T-helper 1 cell treated with Interleukin-12 subunit alpha and Interleukin-12 subunit beta and Interleukin-4 antibody, amounts not matched to agents 30 μg/mL and 1 μg/mL, for 36 hours (primary cell): ENCODE measurements at regions not wholly inside any gene's neighbourhood (a gene's known extent, or its start where the extent isn't known, plus 50 kb on each side); places are given as distances from the start of the nearest gene placed in this dataset.
"Not testable (repeated sequence)": the region's sequence is repeated elsewhere in the genome, so short reads cannot be mapped to it uniquely, and the experiment has no call there.

ENCODE experiments used
- H3K27ac Mint-ChIP-seq: one replicate; pipeline ENCODE4 v1.8.0; 2021; ENCODE audit warnings: mild to moderate bottlenecking, mixed read lengths
- H3K27me3 Mint-ChIP-seq: one replicate; pipeline ENCODE4 v1.8.0; 2021; ENCODE audit warnings: low read depth, mixed read lengths
- H3K36me3 Mint-ChIP-seq: one replicate; pipeline ENCODE4 v1.8.0; 2021; ENCODE audit warnings: low read depth, mixed read lengths
- H3K4me1 Mint-ChIP-seq: one replicate; pipeline ENCODE4 v1.8.0; 2021; ENCODE audit warnings: low read depth, mixed read lengths
- H3K4me3 Mint-ChIP-seq: one replicate; pipeline ENCODE4 v1.8.0; 2021; ENCODE audit warnings: mild to moderate bottlenecking, moderate library complexity, mixed read lengths
- H3K9me3 Mint-ChIP-seq: one replicate; pipeline ENCODE4 v1.8.0; 2021; ENCODE audit warnings: mixed read lengths

DNA sequence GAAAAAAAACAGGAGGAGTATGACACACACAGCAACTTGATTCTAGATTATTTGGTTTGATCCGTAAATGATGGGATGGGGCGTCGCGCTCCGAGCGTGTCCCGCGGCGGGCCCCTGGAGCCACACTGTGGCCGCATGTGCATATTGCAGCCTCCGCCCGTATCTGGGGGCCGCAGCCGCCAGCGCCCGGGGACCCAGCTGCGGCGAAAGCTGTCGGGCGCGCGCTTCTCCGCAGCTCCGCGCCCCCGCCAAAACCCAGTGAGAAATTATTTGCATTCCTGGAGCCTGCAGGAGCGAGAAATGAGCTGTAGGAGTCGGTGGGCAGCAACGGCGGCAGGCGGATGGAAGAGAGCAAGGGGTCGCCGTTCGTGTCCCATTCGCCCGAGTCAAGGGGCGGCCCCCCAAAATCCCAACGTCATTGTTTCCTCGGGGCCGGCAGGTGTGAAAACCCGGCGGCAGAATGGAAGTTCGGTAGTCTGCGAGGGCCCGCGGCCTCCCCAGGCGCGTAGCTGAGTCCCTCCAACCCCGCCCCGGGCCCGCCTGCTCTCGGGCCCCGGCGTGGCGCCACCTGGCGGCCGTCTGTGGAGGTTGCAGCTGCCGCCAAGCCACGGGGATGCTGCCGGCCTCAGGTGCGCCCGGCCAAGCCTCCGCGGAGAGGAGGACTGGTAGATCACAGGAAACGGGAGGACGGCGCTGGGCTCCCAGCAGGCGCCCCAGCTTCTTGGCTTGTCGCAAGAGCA lies 86.8 kb downstream of the FAM72B start:
- H3K4me3 Mint-ChIP-seq = peak overlapping the region; percentile 48
- H3K4me1 Mint-ChIP-seq, H3K9me3 Mint-ChIP-seq, H3K36me3 Mint-ChIP-seq, H3K27me3 Mint-ChIP-seq, H3K27ac Mint-ChIP-seq: not testable (repeated sequence)

DNA sequence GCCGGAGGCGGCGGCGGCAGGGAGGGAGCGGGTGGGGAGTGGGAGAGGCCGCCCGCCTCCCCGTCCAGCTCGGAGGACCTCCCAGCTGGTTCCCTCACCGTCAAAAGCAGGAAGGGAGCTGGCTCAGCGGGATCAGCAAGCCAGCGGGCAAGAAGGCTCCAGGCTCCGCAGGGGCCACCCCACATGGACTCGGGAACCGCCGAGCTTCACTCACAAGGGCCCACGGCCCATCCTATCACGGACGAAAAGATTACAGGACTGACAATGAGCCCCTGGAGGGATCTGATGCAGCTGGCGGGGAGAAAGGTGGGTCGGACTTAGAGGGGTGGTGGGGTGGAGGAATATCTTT lies 86.3 kb downstream of the FAM72B start:
- H3K9me3 Mint-ChIP-seq, H3K27me3 Mint-ChIP-seq, H3K27ac Mint-ChIP-seq, H3K4me3 Mint-ChIP-seq, H3K36me3 Mint-ChIP-seq, H3K4me1 Mint-ChIP-seq: not testable (repeated sequence)

DNA sequence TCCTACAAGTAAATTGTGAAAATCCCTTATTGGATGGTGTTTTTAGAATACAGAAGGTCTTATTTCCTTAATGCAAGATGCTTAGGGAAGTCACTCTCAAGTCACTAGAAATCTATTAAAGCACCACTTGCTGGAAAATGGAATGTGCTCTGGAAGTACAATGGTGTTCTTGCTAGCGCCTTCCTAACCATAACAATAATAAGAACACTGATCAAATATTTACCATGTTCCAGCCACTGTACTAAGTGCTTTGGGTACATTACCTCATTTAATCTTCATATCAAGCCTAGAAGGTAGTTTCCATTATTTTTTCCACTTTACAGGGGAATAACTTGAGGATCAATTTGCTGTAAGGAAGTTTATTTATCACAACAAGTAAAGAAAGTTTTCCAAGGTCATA lies 75.1 kb downstream of the FAM72B start:
- H3K27ac Mint-ChIP-seq, H3K4me3 Mint-ChIP-seq, H3K36me3 Mint-ChIP-seq, H3K27me3 Mint-ChIP-seq, H3K4me1 Mint-ChIP-seq, H3K9me3 Mint-ChIP-seq: not testable (repeated sequence)

DNA sequence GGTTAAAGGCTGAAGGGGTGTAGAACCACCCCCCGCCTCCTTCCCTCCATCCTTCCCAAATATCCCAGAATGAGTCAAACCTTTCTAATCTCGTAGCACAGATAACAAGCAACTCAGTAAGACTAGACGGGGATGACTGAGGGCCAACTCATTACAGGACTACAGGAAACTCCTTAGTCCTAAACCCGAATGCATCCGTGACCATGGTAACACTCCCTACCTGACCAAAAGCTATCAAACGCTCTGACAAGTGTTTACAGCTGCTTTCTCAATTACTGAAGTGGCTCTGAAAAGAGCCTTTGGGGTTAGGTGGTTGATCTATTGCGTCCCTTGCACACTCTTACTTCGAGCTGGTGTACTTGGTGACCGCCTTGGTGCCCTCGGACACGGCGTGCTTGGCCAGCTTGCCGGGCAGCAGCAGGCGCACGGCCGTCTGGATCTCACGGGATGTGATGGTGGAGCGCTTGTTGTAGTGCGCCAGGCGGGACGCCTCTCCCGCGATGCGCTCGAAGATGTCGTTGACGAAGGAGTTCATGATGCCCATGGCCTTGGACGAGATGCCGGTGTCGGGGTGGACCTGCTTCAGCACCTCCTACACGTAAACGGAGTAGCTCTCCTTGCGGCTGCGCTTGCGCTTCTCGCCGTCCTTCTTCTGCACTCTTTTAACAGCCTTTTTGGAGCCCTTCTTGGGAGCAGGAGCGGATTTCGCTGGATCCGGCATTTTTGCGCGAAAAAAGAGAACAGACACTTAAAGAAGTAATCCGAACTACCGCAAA lies 67.4 kb downstream of the FAM72B start:
- not testable (repeated sequence) for H3K9me3 Mint-ChIP-seq, H3K27me3 Mint-ChIP-seq, H3K4me1 Mint-ChIP-seq, H3K4me3 Mint-ChIP-seq, H3K36me3 Mint-ChIP-seq, H3K27ac Mint-ChIP-seq

DNA sequence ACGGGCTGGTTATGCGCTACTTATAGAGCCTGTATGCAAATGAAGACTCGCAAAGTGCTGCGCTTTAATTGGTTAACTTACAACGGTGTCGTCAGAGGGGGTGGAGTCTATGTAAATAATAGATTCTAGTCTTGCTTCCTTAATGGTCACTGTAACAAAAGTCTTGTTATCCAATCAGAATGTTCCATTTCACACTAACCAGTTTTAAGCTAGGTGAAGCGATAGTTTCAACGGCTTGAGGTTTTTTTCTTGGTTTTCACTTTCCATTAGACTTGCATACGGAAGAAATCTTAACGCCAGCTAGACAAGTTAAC lies 66.9 kb downstream of the FAM72B start:
- H3K36me3 Mint-ChIP-seq, H3K4me3 Mint-ChIP-seq, H3K9me3 Mint-ChIP-seq, H3K27me3 Mint-ChIP-seq, H3K27ac Mint-ChIP-seq, H3K4me1 Mint-ChIP-seq: not testable (repeated sequence)

DNA sequence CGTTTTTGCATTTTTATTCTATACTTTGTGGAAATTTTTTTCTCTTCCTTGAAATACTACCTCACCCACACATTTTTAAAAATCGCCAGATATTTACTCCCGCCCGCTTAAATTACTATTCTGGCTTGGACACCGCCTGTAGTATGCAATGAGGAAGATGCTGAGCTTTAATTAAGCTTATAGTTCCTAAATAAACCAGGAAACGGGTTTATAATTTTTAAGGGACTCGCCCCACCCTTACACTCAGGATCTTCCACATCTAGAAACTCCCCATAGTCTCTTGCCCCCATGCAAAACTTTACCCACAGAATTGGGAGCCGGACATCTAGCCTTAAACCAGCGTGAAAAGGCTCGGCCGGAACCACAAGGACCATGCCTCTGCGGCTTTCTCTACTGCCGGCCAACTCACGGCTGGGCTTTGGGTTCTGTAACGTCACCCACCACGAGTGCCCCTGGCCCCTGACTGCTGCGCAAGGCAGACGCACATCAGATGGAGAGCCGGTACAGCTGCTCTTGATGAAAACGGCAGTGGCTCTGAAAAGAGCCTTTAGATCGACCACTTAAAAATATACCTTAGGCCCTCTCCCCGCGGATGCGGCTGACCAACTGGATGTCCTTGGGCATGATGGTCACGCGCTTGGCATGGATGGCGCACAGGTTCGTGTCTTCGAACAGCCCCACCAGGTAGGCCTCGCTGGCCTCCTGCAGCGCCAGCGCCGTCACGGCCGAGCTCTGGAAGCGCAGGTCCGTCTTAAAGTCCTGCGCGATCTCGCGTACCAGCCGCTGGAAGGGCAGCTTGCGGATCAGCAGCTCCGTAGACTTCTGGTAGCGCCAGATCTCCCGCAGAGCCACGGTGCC lies 66.3 kb downstream of the FAM72B start:
- H3K36me3 Mint-ChIP-seq, H3K4me1 Mint-ChIP-seq, H3K27ac Mint-ChIP-seq, H3K9me3 Mint-ChIP-seq, H3K27me3 Mint-ChIP-seq: not testable (repeated sequence)
- H3K4me3 Mint-ChIP-seq = peak overlapping the region; percentile 50
